Mammary epithelial cell (primary cell): ENCODE measurements at regions not wholly inside any gene's neighbourhood (a gene's known extent, or its start where the extent isn't known, plus 50 kb on each side); places are given as distances from the start of the nearest gene placed in this dataset.

Experiments used
- EZH2 ChIP-seq: IDR thresholded peaks from 2 replicates; pipeline ENCODE4 v1.6.1; 2012; ENCODE audit warnings: low read length, inconsistent platforms, borderline replicate concordance
- TF ChIP-seq, protein P1 (sequence below), 2 donors: IDR thresholded peaks in 1 of 2; conservative IDR thresholded peaks in 1 of 2; 2 replicates each; pipeline ENCODE4 v1.5.1; 2011 to 2012; ENCODE audit warnings: inconsistent platforms in 2 of 2, low read length in 2 of 2, mild to moderate bottlenecking in 2 of 2, control low read depth in 1 of 2, low read depth in 1 of 2; ENCODE audit not compliant: insufficient read depth in 1 of 2; ENCODE audit errors: extremely low read depth in 1 of 2

DNA sequence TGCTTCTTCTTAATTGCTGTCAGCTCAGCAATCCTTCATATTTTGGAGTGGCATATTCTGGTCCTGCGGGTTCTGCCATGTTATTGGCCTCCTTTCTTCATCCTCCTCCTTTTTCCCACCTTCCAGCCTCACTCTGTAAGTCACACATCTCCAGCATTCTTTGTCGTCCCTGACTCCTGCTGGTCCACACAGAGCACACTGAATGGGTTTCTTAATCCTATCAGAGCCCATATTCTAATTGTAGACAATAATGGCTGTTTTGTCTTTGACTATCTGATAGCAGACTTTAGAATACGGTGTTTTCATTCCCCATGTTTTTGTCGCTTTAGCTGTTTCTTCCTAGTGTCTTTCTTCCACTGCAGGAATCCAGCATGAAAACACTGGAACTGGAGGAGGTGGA, 389.6 kb downstream of the REEP3 start:
- TF ChIP-seq, protein P1, sequence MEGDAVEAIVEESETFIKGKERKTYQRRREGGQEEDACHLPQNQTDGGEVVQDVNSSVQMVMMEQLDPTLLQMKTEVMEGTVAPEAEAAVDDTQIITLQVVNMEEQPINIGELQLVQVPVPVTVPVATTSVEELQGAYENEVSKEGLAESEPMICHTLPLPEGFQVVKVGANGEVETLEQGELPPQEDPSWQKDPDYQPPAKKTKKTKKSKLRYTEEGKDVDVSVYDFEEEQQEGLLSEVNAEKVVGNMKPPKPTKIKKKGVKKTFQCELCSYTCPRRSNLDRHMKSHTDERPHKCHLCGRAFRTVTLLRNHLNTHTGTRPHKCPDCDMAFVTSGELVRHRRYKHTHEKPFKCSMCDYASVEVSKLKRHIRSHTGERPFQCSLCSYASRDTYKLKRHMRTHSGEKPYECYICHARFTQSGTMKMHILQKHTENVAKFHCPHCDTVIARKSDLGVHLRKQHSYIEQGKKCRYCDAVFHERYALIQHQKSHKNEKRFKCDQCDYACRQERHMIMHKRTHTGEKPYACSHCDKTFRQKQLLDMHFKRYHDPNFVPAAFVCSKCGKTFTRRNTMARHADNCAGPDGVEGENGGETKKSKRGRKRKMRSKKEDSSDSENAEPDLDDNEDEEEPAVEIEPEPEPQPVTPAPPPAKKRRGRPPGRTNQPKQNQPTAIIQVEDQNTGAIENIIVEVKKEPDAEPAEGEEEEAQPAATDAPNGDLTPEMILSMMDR (conservative IDR thresholded peaks at IDR 0.05 in 1 of 2, IDR thresholded peaks at IDR 0.05 in 1 of 2; ENCODE audit: extremely low read depth in 1 of 2, insufficient read depth in 1 of 2, low read depth in 1 of 2, low read length in 2 of 2), result no peak
- TF ChIP-seq EZH2, result no peak
